H1 (cell line): ENCODE measurements at regions not wholly inside any gene's neighbourhood (a gene's known extent, or its start where the extent isn't known, plus 50 kb on each side); places are given as distances from the start of the nearest gene placed in this dataset.

Experiments used
- USF2 ChIP-seq: IDR thresholded peaks from 2 replicates; pipeline ENCODE4 v1.6.1; 2011; ENCODE audit warnings: low read length, improper control_type of control experiment
- TF ChIP-seq, protein P1 (sequence below): fragments of 300-600 bp; sonication (generic); IDR thresholded peaks from 2 replicates; pipeline ENCODE4 v1.7.1; 2012; ENCODE audit warnings: low read length, moderate library complexity, mild to moderate bottlenecking, inconsistent platforms; ENCODE audit not compliant: insufficient replicate concordance

DNA sequence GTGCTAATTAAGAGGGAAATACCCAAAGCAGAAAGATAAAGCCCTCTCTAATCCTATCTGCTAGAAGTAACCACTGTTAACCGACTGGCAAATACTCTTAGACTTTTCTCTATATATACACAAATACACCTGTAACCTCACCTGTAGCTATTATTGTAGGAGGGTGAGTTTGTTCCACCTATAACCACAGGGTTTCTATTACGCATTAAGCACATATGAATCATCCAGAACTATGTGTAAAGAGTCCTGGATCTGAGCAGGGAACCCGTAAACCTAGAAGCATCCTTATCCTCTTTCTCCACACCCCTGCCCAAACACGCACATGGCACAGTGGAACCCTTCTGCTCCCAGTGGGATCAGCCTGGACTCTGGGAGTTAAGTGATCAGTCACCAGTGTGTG, 172.8 kb upstream of the C2CD4B start (continued):
- TF ChIP-seq, protein P1, sequence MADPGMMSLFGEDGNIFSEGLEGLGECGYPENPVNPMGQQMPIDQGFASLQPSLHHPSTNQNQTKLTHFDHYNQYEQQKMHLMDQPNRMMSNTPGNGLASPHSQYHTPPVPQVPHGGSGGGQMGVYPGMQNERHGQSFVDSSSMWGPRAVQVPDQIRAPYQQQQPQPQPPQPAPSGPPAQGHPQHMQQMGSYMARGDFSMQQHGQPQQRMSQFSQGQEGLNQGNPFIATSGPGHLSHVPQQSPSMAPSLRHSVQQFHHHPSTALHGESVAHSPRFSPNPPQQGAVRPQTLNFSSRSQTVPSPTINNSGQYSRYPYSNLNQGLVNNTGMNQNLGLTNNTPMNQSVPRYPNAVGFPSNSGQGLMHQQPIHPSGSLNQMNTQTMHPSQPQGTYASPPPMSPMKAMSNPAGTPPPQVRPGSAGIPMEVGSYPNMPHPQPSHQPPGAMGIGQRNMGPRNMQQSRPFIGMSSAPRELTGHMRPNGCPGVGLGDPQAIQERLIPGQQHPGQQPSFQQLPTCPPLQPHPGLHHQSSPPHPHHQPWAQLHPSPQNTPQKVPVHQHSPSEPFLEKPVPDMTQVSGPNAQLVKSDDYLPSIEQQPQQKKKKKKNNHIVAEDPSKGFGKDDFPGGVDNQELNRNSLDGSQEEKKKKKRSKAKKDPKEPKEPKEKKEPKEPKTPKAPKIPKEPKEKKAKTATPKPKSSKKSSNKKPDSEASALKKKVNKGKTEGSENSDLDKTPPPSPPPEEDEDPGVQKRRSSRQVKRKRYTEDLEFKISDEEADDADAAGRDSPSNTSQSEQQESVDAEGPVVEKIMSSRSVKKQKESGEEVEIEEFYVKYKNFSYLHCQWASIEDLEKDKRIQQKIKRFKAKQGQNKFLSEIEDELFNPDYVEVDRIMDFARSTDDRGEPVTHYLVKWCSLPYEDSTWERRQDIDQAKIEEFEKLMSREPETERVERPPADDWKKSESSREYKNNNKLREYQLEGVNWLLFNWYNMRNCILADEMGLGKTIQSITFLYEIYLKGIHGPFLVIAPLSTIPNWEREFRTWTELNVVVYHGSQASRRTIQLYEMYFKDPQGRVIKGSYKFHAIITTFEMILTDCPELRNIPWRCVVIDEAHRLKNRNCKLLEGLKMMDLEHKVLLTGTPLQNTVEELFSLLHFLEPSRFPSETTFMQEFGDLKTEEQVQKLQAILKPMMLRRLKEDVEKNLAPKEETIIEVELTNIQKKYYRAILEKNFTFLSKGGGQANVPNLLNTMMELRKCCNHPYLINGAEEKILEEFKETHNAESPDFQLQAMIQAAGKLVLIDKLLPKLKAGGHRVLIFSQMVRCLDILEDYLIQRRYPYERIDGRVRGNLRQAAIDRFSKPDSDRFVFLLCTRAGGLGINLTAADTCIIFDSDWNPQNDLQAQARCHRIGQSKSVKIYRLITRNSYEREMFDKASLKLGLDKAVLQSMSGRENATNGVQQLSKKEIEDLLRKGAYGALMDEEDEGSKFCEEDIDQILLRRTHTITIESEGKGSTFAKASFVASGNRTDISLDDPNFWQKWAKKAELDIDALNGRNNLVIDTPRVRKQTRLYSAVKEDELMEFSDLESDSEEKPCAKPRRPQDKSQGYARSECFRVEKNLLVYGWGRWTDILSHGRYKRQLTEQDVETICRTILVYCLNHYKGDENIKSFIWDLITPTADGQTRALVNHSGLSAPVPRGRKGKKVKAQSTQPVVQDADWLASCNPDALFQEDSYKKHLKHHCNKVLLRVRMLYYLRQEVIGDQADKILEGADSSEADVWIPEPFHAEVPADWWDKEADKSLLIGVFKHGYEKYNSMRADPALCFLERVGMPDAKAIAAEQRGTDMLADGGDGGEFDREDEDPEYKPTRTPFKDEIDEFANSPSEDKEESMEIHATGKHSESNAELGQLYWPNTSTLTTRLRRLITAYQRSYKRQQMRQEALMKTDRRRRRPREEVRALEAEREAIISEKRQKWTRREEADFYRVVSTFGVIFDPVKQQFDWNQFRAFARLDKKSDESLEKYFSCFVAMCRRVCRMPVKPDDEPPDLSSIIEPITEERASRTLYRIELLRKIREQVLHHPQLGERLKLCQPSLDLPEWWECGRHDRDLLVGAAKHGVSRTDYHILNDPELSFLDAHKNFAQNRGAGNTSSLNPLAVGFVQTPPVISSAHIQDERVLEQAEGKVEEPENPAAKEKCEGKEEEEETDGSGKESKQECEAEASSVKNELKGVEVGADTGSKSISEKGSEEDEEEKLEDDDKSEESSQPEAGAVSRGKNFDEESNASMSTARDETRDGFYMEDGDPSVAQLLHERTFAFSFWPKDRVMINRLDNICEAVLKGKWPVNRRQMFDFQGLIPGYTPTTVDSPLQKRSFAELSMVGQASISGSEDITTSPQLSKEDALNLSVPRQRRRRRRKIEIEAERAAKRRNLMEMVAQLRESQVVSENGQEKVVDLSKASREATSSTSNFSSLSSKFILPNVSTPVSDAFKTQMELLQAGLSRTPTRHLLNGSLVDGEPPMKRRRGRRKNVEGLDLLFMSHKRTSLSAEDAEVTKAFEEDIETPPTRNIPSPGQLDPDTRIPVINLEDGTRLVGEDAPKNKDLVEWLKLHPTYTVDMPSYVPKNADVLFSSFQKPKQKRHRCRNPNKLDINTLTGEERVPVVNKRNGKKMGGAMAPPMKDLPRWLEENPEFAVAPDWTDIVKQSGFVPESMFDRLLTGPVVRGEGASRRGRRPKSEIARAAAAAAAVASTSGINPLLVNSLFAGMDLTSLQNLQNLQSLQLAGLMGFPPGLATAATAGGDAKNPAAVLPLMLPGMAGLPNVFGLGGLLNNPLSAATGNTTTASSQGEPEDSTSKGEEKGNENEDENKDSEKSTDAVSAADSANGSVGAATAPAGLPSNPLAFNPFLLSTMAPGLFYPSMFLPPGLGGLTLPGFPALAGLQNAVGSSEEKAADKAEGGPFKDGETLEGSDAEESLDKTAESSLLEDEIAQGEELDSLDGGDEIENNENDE = no peak
- no peak for TF ChIP-seq USF2
